ENCODE measurements at regions not wholly inside any gene's neighbourhood (a gene's known extent, or its start where the extent isn't known, plus 50 kb on each side); places are given as distances from the start of the nearest gene placed in this dataset.

- intact Hi-C loops (cut with micrococcal nuclease): no loop called here
Observed at GRCh38 chr2:234344012-234344411, 152.9 kb downstream of the ARL4C start.

GRCh38 chr2:234343372-234343771, 153.5 kb downstream of the ARL4C start:
- DNase-seq: no peak
- H3K27me3 ChIP-seq (ENCODE audit: low read depth): no peaks in the 10 kb centered on the region
- no peak overlapping the region for H3K27ac ChIP-seq (replicated peaks)
- no peak overlapping the region for H3K4me3 ChIP-seq
- TF ChIP-seq CTCF (IDR thresholded peaks at IDR 0.05; ENCODE audit: borderline replicate concordance): no peak
- H3K9me3 ChIP-seq (replicated peaks): no peaks in the 10 kb centered on the region
- no peaks in the 10 kb centered on the region for H3K36me3 ChIP-seq
- peaks cover 15% of the 10 kb centered on the region for H3K4me1 ChIP-seq
- intact Hi-C loops (cut with micrococcal nuclease): no loop called here

More at GRCh38 chr2:234344012-234344411, 152.9 kb downstream of the ARL4C start:
- Histone ChIP-seq H3K4me1 (peaks cover 15% of the 10 kb centered on the region), H3K4me3 (no peak overlapping the region), H3K27ac (replicated peaks) (no peak overlapping the region), H3K36me3 (no peaks in the 10 kb centered on the region), H3K27me3 (ENCODE audit: low read depth) (no peaks in the 10 kb centered on the region), H3K9me3 (replicated peaks) (no peaks in the 10 kb centered on the region)
- no peak for TF ChIP-seq CTCF (IDR thresholded peaks at IDR 0.05; ENCODE audit: borderline replicate concordance)
- DNase-seq: no peak

GRCh38 chr2:234341306-234341985, 155.4 kb downstream of the ARL4C start:
- no peak for TF ChIP-seq CTCF (IDR thresholded peaks at IDR 0.05; ENCODE audit: borderline replicate concordance)
- Histone ChIP-seq H3K27ac (replicated peaks) (no peak overlapping the region), H3K9me3 (replicated peaks) (no peaks in the 10 kb centered on the region), H3K27me3 (ENCODE audit: low read depth) (no peaks in the 10 kb centered on the region), H3K4me1 (peaks cover 24% of the 10 kb centered on the region), H3K4me3 (no peak overlapping the region), H3K36me3 (no peaks in the 10 kb centered on the region)
- intact Hi-C loops (cut with micrococcal nuclease): no loop called here
- DNase-seq: no peak

GRCh38 chr2:234339501-234339900, 157.4 kb downstream of the ARL4C start:
- Histone ChIP-seq H3K36me3 (no peaks in the 10 kb centered on the region), H3K27ac (replicated peaks) (no peak overlapping the region), H3K27me3 (ENCODE audit: low read depth) (no peaks in the 10 kb centered on the region), H3K4me3 (no peak overlapping the region), H3K9me3 (replicated peaks) (no peaks in the 10 kb centered on the region), H3K4me1 (peaks cover 38% of the 10 kb centered on the region)
- no peak for DNase-seq
- intact Hi-C loops (cut with micrococcal nuclease): no loop called here
- no peak for TF ChIP-seq CTCF (IDR thresholded peaks at IDR 0.05; ENCODE audit: borderline replicate concordance)

GRCh38 chr2:234339011-234339410, 157.9 kb downstream of the ARL4C start:
- Histone ChIP-seq H3K27me3 (ENCODE audit: low read depth) (no peaks in the 10 kb centered on the region), H3K27ac (replicated peaks) (no peak overlapping the region), H3K36me3 (no peaks in the 10 kb centered on the region), H3K4me1 (peaks cover 38% of the 10 kb centered on the region), H3K4me3 (no peak overlapping the region), H3K9me3 (replicated peaks) (no peaks in the 10 kb centered on the region)
- intact Hi-C loops (cut with micrococcal nuclease): no loop called here
- no peak for DNase-seq
- TF ChIP-seq CTCF (IDR thresholded peaks at IDR 0.05; ENCODE audit: borderline replicate concordance): no peak
